ENCODE measurements at regions not wholly inside any gene's neighbourhood (a gene's known extent, or its start where the extent isn't known, plus 50 kb on each side); places are given as distances from the start of the nearest gene placed in this dataset.

GRCh38 chr2:16170675-16171424, 230.5 kb downstream of the MYCN start:
- no peak overlapping the region for H3K4me2 ChIP-seq
- CTCF ChIA-PET, result interaction anchor here (1.0 to 2.4 kb wide), 3 partner anchors 9 to 231 kb away, joined by 3 to 5 read pairs (median 3); no protein-coding TSS in a partner anchor
- no peak for DNase-seq
- H3K27ac ChIP-seq (ENCODE audit: low read depth in 2 of 2, low read length in 1 of 2), result no peak overlapping the region
- H3K36me3 ChIP-seq (replicated peaks in 1 of 2; ENCODE audit: control insufficient read depth in 1 of 2, insufficient read depth in 2 of 2, low read length in 1 of 2), result no peaks in the 10 kb centered on the region
- H4K20me1 ChIP-seq (ENCODE audit: insufficient read depth), result no peaks in the 10 kb centered on the region
- no peak overlapping the region for H3K9ac ChIP-seq
- no peaks in the 10 kb centered on the region for H3K79me2 ChIP-seq (ENCODE audit: insufficient read depth)
- H3K9me3 ChIP-seq, result peaks cover 3% of the 10 kb centered on the region; the same call in 1 of the 2 replicates
- H3F3A ChIP-seq (replicated peaks; ENCODE audit: insufficient read depth), result no peaks in the 10 kb centered on the region
- no peaks in the 10 kb centered on the region for H3K27me3 ChIP-seq (ENCODE audit: insufficient read depth)
- POLR2A ChIA-PET, result no interaction called here
- H3K4me1 ChIP-seq (ENCODE audit: control insufficient read depth in 1 of 2, insufficient read depth in 2 of 2, low read depth in 1 of 2, low read length in 1 of 2), result no peaks in the 10 kb centered on the region; a peak in 1 of 4 replicates
- no peak for TF ChIP-seq ZBTB33 (IDR thresholded peaks at IDR 0.05; ENCODE audit: borderline replicate concordance, low read depth)
- TF ChIP-seq TCF12 (IDR thresholded peaks at IDR 0.05), result no peak
- TF ChIP-seq GATA2 (CRISPR knock-in tag; IDR thresholded peaks at IDR 0.05), result no peak
- TF ChIP-seq FOXJ3 (CRISPR knock-in tag; IDR thresholded peaks at IDR 0.05), result no peak
- no peak for TF ChIP-seq PBX3 (IDR thresholded peaks at IDR 0.05)
- TF ChIP-seq EP300 (IDR thresholded peaks at IDR 0.05; ENCODE audit: borderline replicate concordance in 1 of 2, low read depth in 1 of 2, low read length in 1 of 2), result no peak
- TF ChIP-seq MAX (IDR thresholded peaks at IDR 0.05; ENCODE audit: low read depth), result no peak
- TF ChIP-seq ELF1 (IDR thresholded peaks at IDR 0.05), result no peak
- TF ChIP-seq TEAD4 (IDR thresholded peaks at IDR 0.05; ENCODE audit: borderline replicate concordance, insufficient read depth), result no peak
- TF ChIP-seq MXI1 (IDR thresholded peaks at IDR 0.05; ENCODE audit: low read depth, low read length), result no peak
- no peak for TF ChIP-seq IRF3 (IDR thresholded peaks at IDR 0.05; ENCODE audit: low read depth, low read length)
- no peak for TF ChIP-seq NRF1 (IDR thresholded peaks at IDR 0.05; ENCODE audit: low read depth, low read length)
- no peak for TF ChIP-seq USF2 (IDR thresholded peaks at IDR 0.05; ENCODE audit: borderline replicate concordance, low read depth, low read length)
- no peak for TF ChIP-seq USF1 (IDR thresholded peaks at IDR 0.05; ENCODE audit: borderline replicate concordance, low read depth)
- TF ChIP-seq RFX5 (IDR thresholded peaks at IDR 0.05; ENCODE audit: low read length), result no peak
- TF ChIP-seq EZH2phosphoT487 (IDR thresholded peaks at IDR 0.05; ENCODE audit: borderline replicate concordance, low read depth), result no peak
- H3K4me3 ChIP-seq (ENCODE audit: low read depth in 2 of 2, low read length in 1 of 2), result no peak overlapping the region
- WGBS (ENCODE audit: low lambda C conversion rate), result 36% methylated on average over 9 of the region's 9 CpGs
- no peak overlapping the region for H2AFZ ChIP-seq (ENCODE audit: low read depth)
- no peaks in the 10 kb centered on the region for H3K9me2 ChIP-seq
